ENCODE measurements at regions not wholly inside any gene's neighbourhood (a gene's known extent, or its start where the extent isn't known, plus 50 kb on each side); places are given as distances from the start of the nearest gene placed in this dataset.
"Not testable (repeated sequence)": the region's sequence is repeated elsewhere in the genome, so short reads cannot be mapped to it uniquely, and the experiment has no call there.

DNA sequence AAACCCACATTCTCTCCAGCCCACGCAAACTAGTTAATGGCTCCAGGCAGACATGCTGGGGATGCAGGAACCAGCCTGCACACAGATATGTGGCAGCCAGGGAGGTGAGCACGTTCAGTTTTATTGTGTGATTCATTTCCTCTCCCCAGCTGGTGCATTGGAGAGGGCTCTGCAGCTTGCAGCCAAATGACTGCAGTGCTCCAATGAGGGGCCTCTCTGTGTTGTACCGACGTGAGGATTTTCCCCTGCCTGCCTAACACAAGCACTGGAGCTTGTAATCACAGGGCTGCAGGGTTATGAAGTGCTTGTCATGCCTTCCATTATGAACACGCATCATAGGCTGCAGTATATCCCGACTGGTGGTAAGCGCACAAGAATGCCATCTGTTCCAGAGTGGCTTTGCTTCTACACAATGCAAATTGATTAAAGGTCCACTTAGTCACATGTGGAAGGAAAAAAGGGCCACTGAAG, 92.3 kb upstream of the THUMPD2 start:
- peak; percentile 30 for DNase-seq

DNA sequence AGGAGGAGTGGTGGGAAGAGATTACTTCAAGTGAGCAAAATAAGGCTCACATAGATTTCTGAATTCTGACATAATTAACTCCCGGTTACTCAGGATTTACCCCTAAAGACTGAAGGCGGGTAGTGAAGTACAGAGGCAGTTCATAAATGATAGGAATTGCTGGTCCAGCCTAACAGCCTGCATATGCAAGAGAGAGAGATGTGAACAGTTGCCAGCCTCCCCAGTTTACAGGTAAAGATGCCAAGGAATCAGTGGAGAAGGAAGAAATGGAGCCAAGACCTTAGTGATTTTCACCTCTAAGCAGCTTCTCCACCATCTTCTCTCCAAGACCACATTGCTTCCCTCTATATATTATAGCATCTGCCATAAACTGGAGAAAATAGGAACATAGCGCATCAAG, 91.8 kb upstream of the THUMPD2 start:
- DNase-seq: no peak

DNA sequence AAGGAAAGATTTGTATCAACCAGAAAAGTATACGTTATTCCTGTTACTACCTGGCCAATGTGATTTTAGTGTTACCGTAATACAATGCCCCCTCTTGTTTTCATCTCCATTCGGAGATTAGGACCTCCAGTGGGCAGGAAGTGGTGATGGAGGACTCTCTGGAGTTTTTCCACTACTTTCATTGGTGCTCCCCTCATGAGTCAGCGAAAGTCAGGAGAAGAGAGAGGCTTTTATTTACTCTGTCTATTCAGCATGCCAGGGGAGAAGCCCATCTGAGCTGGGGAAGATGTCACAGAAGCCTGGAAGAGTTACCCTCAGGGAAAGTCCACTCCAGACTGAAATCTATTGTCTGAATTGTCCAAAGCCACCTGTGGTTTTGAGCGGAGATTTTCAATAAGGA, 88.2 kb upstream of the THUMPD2 start:
- no peak for DNase-seq

DNA sequence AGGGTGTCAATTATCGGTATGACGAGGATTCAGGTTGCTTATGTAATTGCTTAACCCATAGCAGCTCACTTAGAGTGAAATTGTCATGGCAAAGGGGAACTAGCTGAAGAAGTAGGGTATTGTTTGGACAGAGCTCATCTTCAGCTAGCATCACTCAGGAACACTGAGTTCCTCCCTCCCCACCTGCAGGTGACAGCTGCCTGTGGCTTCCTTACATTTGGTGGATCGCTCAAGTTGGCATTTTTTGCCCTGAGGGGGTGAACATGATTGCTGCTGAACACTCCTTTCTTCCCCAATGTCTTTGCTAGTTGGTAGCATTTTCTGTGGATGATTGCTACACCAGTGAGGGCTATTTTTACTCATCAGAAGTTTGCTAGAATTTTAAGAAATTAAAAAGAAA, 86.7 kb upstream of the THUMPD2 start:
- no peak for DNase-seq

DNA sequence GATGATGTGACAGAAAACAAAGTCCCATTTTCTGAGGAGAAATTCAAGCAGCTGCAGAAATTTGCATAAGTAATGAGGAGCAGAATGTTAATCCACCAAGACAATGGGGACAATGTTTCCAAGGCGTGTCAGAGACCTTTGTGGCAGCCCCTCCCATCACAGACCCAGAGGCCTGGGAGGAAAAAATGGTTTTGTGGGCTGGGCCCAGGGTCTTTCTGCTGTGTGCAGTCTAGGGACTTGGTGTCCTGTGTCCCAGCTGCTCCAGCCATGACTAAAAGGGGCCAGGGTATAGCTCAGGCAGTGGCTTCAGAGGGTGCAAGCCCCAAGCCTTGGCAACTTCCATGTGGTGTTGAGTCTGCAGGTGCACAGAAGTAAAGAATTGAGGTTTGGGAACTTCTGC, 84.6 kb upstream of the THUMPD2 start:
- DNase-seq: not testable (repeated sequence)

DNA sequence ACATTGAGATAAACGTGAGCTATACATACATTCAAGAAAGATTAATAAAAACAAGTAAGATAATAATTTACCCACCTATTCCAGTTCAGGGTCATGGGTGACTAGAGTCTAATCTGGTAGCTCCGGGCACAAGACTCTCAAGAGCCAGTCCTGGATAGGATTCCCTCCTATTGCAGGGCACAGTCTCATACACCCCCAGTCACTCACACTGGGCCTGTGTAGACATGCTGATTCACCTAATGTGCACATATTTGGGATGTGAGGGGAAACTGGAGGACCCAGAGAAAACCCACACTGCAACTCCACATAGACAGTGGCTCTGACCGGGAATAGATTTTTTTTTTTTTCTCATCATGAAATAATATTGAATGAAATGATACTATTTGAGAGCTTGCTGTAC, 81.5 kb upstream of the THUMPD2 start:
- DNase-seq: no peak

DNA sequence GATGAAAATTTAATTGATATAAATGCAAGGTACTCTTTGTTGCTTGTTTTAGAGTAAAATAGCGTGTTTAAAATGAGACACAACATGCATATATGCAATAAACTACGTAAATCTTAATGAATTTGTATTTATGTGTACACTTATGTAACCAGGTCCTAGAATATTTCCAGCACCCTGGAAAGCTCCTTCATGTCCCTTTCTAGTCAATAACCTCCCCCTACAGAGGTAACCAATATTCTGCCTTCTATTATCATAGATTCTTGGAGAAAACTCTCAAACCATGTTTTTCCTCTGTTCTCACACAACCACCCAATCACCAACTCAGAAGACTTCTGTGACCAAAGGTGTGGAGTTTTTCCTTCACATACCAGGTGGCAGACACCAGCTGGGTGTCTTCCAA, 79.6 kb upstream of the THUMPD2 start:
- no peak for DNase-seq

DNA sequence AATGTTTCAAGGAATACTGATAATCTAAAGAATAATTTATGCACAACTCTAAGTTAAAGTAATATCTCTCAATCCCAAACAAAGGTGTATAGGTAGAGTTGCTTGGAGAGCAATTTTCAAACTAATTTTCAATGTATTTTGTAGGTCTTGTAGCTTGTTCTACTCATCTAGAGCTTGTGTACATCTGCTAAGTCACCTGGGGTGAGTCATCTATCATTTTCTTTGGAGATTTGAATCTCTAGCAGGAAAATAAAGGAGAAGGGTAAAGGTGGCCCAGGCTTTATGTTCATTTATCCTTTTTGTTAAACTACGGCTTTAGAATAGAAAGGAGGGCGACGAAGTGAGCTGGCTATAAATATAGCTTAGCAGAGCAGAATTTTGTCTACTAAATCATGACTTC, 76.8 kb upstream of the THUMPD2 start:
- DNase-seq: no peak

DNA sequence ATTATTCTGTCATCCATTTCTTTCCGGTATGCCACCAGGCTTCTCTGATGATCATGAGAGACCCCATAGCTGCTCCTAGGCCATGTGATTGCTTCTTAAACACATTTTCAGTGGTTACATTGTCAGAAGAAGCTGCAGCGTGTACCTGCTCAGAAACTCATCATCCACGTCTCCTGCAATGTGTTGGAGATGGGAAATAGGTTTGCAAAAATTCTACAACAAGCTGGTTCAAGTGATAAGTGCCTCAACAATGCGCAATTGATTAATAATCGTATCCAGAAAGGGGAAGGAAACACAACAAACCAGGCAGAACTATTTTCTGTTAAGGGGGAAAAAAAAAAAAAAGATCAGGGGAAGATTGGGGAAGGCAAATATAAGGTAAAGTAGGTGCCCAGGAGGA, 75.7 kb upstream of the THUMPD2 start:
- no peak for DNase-seq

DNA sequence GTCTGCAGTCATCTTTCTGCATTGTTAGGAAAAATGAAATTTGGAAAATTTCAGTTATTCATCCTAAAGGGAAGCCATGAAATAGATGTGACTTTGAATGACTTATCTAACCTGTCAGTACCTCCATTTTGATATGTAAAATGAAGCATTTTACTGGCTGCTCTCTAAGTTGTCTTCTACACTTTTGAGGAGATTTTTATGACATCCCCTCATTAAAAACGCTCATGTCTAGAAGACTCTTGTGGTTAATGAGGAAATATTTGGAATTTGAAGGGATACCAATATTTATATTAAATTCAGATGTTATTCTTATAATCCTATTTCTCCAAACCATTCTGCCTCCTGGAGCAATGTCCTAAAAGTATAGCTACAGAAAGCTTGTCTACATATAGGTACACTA, 73.8 kb upstream of the THUMPD2 start:
- DNase-seq: no peak

DNA sequence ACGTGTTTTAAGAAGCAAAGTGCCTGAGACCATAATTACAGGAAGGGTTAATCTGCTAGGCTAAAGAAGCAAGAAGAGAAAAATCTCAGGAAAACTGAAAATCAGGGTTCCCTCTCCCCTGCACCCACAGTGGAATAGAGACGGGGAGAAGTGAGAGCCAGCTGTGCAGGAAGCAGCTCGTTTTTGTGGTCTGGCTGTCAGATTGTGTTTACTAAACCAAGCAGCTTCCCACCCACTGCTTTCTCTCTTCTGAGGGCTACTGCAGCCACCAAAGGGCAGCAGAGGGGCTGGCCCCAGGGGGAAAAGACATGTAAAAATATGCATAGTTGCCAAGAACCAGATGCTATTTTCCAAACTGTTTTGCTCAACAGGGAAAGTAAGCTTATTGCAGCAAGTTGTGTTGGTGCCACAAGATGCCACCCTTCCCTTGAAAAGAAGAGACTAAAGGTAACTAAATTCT, 72.6 kb upstream of the THUMPD2 start:
- peak; percentile 55 for DNase-seq

DNA sequence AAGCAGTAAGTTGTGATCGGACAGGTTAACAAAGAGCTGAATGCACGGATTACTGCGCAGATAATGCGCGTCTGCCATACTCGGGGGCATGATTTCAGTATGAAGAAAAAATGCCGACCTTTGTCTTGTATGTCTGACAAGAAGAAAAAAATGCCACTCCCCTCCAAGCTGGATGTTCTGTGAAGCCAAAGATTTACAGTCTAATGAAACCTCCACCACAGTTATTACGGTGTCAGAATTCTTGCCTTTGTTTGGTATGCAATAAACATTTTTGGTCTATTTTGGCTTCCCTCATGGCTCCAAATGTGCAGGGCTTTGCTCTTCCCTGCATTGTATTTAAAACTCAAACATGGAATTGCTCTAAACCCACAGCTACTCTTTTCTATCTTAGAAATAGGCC, 72.2 kb upstream of the THUMPD2 start:
- no peak for DNase-seq

DNA sequence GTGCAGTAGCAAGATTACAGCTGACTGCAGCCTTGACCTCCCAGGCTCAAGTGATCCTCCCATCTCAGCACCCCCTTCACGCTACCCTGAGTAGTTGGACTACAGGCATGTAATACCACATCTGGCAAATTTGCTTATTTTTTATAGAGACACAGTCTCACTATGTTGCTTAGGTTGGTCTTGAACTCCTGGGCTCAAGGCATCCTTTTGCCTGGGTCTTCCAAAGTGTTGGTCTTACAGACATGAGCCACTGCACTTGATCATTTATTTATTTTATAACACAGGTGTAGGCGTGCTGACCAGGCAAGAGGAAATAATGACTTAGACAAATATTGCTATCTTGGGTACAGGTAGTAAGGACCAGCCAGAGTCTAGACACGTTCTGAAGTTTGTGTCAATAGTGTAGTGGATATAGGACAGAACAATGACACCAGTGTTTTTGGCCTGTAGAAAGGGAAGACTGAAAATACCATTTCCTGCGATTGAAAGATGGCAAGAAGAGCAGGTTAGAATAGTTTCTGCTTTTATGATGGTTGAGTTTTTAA, 71.0 kb upstream of the THUMPD2 start:
- DNase-seq: no peak

DNA sequence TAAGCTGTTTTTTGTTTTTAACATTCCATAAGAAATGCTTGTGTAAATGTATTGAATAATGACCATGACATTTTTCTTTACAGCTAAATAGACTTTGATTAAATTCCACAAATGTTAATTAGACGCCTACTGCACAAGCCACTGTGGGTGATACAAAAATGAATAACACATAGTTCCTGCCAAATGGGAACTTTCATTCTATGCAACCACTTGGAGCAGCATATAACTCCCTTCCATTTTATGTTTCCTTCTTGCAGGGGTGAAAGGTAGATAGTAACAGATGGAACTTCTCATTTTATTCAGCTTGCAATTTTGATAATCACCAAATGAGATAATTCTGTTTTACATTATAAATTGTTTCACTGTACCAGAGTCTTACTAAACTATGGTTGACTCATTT, 70.0 kb upstream of the THUMPD2 start:
- no peak for DNase-seq

DNA sequence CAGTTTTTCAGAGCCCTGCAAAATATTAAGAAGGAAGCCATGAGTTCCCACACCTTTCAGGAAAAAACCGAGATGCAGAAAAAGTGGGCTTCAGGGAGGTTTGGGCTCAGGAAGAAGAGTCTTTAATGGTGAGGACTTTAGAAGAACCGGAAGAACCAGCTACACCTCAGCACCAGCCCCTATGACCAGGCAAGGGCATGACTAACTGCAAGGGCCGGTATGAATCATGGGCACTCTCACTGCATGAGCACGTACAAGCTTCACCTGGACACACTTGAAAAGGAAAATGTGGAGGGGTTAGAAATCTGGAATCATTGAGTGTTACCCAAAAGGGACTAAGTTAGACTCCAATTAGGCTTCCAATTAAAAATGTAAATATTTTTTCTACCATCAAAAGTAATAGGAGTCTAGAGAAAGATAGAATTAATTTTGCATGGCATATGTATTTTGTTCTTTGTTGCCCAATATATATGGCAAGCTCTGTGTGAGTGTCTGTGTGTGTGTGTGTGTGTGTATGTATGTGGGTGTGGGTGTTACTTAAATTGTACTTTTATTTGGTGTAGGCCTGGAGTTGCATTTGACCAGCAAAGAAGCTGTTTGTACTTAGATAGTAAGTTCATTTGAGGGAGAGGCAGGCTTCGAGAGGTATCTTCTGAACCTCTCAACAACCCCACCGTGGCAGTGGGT, 66.5 kb upstream of the THUMPD2 start:
- no peak for DNase-seq

DNA sequence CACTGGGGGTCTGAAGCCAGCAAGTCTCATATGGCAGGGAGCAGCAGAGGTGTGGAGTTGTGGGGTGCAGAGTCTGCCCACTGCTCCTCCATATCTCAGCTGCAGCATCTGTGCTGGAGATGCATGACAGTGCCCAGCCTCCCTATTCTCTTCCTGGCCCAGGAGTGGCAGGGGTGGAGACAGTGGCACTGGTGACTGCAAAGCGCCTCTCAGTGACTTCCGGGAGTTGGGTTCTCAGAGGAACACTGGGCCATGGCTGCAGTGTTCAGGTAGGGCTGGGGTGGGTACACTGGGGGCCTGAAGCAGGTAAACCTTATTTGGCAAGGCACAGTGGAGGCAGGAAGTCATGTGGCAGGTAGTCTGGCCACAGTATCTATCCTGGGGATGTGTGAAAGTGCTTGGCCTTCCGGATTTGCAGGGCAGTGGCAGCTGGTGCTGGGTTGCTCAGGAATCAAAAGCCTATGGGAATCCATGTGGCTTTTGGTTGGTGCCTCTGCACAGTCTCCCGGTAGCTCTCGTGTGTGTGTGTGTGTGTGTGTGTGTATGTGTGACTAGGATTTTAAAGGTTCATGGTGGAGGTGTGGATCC, 60.3 kb upstream of the THUMPD2 start:
- no peak for DNase-seq

DNA sequence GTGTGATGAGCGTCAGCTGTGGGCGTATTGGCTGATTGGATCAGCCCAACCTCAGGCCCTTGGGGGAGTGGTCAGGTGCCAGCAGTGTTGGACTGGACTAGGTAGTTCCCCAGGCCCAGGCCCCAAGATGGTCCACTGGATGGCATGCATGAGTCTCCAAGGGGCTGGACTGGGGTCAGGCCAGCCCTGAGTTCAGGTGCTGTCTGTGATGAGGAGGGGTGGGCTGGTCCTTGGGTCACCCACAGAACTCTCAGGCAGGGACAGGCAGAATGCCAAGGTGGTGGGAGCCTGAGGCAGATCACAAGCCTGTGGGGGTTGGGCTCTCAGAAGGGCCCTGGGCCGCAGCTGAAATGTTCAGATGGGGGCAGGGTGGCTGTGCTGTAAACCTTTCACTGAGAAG, 59.5 kb upstream of the THUMPD2 start:
- no peak for DNase-seq

DNA sequence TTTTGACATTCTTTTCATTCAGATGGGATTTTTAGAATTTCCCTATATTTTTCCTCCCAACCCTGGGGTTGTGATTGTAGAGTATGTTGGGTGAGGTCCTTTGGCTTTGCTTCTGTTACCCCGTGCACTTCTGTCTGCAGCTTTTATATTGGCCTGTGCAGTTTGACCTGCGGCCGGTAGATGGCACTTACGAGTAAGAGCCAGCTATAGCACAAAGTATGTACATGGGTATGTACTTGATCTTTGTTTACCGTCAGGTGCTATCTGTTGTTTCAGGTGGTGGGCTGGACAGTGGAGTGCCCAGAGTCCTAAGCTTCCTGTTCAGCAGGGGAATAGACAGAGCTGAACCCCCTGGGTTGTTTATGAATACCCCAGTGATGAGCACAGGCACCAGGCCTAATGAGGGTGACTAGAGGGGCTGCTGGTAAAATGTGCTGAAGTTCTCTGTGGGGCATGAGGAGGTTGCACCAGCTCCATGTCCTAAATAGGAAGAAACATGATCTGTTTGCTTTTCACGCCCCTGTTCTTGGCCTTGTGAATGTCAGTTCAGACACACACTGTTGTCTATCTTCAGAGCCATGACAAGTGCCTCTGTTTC, 58.9 kb upstream of the THUMPD2 start:
- DNase-seq: no peak

DNA sequence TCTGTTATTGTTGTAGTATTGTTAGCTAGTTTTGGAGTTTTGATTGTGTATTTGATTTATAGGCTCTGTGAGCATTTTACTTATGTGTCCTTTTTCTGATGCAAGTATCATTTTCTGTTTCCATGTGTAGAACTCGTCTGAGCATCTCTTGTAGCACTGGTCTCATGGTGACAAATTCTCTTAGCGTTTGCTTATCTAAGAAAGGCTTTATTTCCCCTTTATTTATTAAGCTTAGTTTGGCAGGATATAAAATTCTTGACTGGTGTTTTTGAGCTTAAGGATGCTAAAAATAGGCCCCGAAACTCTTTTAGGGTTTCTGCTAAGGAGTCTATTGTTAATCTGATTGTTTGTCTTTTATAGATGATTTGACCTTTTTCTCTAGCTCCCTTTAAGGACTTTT, 57.6 kb upstream of the THUMPD2 start:
- DNase-seq: no peak

DNA sequence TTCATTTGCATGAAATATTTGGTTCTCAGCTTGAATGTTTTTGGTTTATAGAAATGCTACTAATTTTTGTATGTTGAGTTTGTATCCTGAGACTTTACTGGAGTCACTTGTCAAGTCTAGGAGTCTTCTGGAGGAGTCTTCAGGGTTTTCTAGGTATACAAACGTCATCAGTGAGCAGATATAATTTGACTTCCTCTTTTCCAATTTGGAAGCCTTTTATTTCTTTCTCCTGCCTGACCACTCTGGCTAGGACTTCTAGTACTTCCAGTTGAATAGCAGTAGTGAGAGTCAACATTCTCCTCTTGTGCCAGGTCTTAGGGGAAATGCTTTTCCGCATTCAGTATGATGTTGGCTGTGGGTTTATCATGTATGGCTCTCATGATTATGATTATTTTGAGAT, 55.4 kb upstream of the THUMPD2 start:
- DNase-seq: no peak

DNA sequence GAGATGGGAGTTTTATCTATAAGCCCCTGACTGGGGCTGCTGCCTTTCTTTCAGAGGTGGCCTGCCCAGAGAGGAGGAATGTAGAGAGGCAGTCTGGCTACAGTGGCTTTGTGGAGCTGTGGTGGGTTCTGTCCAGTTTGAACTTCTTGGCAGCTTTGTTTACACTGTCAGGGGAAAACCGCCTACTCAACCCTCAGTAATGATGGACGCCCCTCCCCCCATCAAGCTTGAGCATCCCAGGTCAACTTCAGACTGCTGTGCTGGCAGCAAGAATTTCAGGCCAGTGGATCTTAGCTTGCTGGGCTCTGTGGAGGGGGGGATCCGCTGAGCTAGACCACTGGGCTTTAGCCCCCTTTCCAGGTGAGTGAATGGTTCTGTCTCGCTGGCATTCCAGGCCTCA, 51.6 kb upstream of the THUMPD2 start:
- not testable (repeated sequence) for DNase-seq

All from right hindlimb (tissue), 1 donor.